ENCODE measurements at regions not wholly inside any gene's neighbourhood (a gene's known extent, or its start where the extent isn't known, plus 50 kb on each side); places are given as distances from the start of the nearest gene placed in this dataset.

GRCh38 chr5:23612701-23613100, 105.3 kb downstream of the PRDM9 start:
- Histone ChIP-seq H3K4me3 (no peak overlapping the region), H3K27ac (no peak overlapping the region), H3K9ac (ENCODE audit: low read depth in 2 of 2, low read length in 2 of 2) (no peak overlapping the region), H3K36me3 (no peaks in the 10 kb centered on the region), H3K4me1 (no peaks in the 10 kb centered on the region), H3K27me3 (no peaks in the 10 kb centered on the region), H3K9me3 (no peaks in the 10 kb centered on the region)
- no peak for DNase-seq
- no peak for TF ChIP-seq CTCF (IDR thresholded peaks at IDR 0.05)
- intact Hi-C loops (cut with DNase I) = no loop called here

- no peaks in the 10 kb centered on the region for H3K9me3 ChIP-seq
- no peak overlapping the region for H3K4me3 ChIP-seq
- H3K36me3 ChIP-seq = no peaks in the 10 kb centered on the region
- no peak for TF ChIP-seq CTCF (IDR thresholded peaks at IDR 0.05)
- H3K4me1 ChIP-seq = no peaks in the 10 kb centered on the region
- no peak for DNase-seq
- intact Hi-C loops (cut with DNase I) = no loop called here
- H3K9ac ChIP-seq (ENCODE audit: low read depth in 2 of 2, low read length in 2 of 2) = no peak overlapping the region
- no peaks in the 10 kb centered on the region for H3K27me3 ChIP-seq
- H3K27ac ChIP-seq = no peak overlapping the region
Measured at GRCh38 chr5:23613566-23613965, 106.2 kb downstream of the PRDM9 start.

GRCh38 chr5:23614422-23614821, 107.0 kb downstream of the PRDM9 start:
- Histone ChIP-seq H3K9ac (ENCODE audit: low read depth in 2 of 2, low read length in 2 of 2) (no peak overlapping the region), H3K36me3 (no peaks in the 10 kb centered on the region), H3K9me3 (no peaks in the 10 kb centered on the region), H3K27ac (no peak overlapping the region), H3K4me1 (no peaks in the 10 kb centered on the region), H3K27me3 (no peaks in the 10 kb centered on the region), H3K4me3 (no peak overlapping the region)
- DNase-seq = no peak
- TF ChIP-seq CTCF (IDR thresholded peaks at IDR 0.05) = no peak
- intact Hi-C loops (cut with DNase I) = no loop called here

GRCh38 chr5:23626961-23627360, 119.6 kb downstream of the PRDM9 start:
- Histone ChIP-seq H3K27ac (no peak overlapping the region), H3K36me3 (no peaks in the 10 kb centered on the region), H3K4me3 (no peak overlapping the region), H3K9me3 (no peaks in the 10 kb centered on the region), H3K9ac (ENCODE audit: low read depth in 2 of 2, low read length in 2 of 2) (no peak overlapping the region), H3K27me3 (no peaks in the 10 kb centered on the region), H3K4me1 (no peaks in the 10 kb centered on the region)
- intact Hi-C loops (cut with DNase I) = no loop called here
- no peak for TF ChIP-seq CTCF (IDR thresholded peaks at IDR 0.05)
- DNase-seq = no peak

- Histone ChIP-seq H3K27me3 (no peaks in the 10 kb centered on the region), H3K9me3 (no peaks in the 10 kb centered on the region), H3K36me3 (no peaks in the 10 kb centered on the region), H3K4me3 (no peak overlapping the region), H3K9ac (ENCODE audit: low read depth in 2 of 2, low read length in 2 of 2) (no peak overlapping the region), H3K27ac (no peak overlapping the region), H3K4me1 (no peaks in the 10 kb centered on the region)
- intact Hi-C loops (cut with DNase I) = no loop called here
- no peak for DNase-seq
- TF ChIP-seq CTCF (IDR thresholded peaks at IDR 0.05) = no peak
Measured at GRCh38 chr5:23627976-23628375, 120.6 kb downstream of the PRDM9 start.

- TF ChIP-seq CTCF (IDR thresholded peaks at IDR 0.05) = no peak
- Histone ChIP-seq H3K9ac (ENCODE audit: low read depth in 2 of 2, low read length in 2 of 2) (no peak overlapping the region), H3K4me1 (no peaks in the 10 kb centered on the region), H3K4me3 (no peak overlapping the region), H3K36me3 (no peaks in the 10 kb centered on the region), H3K27me3 (no peaks in the 10 kb centered on the region), H3K27ac (no peak overlapping the region), H3K9me3 (no peaks in the 10 kb centered on the region)
- intact Hi-C loops (cut with DNase I) = no loop called here
- DNase-seq = no peak
Measured at GRCh38 chr5:23629396-23629795, 122.0 kb downstream of the PRDM9 start.
